GM12873 (cell line): ENCODE measurements at regions not wholly inside any gene's neighbourhood (a gene's known extent, or its start where the extent isn't known, plus 50 kb on each side); places are given as distances from the start of the nearest gene placed in this dataset.

Source experiments
- TF ChIP-seq, protein P1 (sequence below): IDR thresholded peaks from 2 replicates; pipeline ENCODE4 v1.5.1; 2012; ENCODE audit warnings: low read depth, mild to moderate bottlenecking, moderate library complexity, low read length, control low read depth; ENCODE audit not compliant: insufficient read depth; ENCODE audit errors: missing control alignments

DNA sequence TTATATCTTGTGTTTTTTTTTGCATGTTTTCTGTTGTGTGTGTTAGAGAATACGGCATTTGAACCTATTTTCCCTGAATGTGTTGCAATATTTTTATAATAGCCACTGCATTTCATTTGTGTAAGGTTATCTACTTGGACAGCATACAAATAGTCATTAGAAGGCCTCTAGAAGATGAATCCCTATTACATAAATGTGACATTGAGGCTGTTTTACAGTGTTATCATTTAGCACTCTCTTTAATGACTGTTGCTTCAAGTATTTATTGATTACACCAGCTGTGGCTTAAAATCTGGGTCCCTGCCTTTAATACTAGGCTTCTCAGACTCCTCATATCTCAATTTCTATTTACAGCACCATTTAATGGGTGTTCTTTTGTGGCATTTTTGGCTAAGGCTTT is 465.8 kb downstream of the FRK start:
- TF ChIP-seq, protein P1, sequence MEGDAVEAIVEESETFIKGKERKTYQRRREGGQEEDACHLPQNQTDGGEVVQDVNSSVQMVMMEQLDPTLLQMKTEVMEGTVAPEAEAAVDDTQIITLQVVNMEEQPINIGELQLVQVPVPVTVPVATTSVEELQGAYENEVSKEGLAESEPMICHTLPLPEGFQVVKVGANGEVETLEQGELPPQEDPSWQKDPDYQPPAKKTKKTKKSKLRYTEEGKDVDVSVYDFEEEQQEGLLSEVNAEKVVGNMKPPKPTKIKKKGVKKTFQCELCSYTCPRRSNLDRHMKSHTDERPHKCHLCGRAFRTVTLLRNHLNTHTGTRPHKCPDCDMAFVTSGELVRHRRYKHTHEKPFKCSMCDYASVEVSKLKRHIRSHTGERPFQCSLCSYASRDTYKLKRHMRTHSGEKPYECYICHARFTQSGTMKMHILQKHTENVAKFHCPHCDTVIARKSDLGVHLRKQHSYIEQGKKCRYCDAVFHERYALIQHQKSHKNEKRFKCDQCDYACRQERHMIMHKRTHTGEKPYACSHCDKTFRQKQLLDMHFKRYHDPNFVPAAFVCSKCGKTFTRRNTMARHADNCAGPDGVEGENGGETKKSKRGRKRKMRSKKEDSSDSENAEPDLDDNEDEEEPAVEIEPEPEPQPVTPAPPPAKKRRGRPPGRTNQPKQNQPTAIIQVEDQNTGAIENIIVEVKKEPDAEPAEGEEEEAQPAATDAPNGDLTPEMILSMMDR = no peak

DNA sequence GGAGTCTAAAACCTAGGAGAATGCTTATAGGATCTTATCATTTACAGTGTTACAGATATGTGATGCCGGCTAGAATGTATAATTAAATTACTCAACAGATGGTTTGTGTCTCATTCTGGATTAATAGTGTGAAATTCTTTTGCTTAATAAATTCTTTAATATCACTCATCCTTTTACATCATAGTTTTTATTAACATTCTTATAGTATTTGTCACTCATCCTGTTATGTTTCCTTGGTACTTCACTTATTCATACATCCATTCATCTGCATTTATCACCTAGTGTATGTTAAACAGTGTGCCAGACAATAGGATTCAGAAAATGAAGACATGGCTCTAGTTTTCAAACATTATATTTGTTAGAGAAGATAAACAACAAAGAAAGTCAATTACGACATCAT is 468.7 kb downstream of the FRK start:
- TF ChIP-seq, protein P1 = no peak

DNA sequence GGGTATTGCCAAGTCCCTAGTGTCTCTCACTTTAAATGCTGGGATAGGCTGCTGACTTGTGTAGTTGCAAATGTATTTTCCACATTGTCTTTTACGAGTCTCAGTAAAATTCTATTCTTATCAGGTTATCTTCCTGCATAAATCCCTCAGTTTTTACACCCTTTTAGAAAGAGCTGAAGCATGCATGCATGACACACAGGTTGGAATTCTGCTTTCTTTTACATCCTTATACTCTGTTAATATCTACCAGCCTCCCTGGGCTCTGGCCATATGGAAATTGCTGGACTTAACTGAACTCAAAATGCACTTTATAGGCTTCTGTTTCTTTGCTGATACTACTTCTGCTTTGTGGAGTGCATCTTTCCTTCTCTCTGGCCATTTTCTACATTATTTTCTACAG is 477.4 kb downstream of the FRK start:
- TF ChIP-seq, protein P1 = no peak

DNA sequence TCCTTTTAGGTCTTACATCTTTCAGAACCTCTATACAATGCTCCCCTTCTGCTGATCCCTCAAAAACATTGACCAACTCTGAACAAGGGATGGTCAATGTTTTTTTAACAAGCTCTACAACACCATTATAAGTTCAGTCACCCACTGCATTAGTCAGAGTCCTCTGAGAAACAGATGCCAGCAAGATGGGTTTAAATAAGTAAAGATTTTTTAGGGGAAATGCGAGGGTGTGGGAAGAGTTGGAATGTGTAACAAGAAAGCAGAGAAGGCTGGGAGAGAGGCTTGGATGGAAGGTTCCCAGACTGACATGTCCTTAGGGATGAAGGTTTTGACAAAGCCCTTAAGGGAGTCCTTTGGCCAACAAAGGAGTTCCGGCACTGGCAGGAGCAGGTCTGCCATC is 478.3 kb downstream of the FRK start:
- TF ChIP-seq, protein P1 = no peak

DNA sequence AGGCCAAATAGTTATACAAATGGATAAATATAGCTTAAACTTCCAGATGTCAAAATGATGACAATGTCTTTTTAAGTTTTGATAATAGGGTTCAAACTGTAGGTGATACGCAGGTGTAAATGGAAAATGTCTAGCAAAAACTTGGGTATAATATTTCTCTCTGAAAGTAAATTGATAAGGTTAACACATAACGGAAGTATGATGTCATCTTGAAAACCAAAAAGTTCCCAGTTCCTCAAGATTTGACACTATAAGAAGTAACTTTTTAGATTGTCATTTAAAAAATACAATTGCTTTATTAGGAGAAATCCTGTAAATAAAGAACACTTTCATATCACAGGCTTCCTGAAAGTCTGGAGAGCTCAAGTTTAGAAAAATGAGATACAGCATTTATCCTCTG is 483.4 kb downstream of the FRK start:
- TF ChIP-seq, protein P1 = no peak

DNA sequence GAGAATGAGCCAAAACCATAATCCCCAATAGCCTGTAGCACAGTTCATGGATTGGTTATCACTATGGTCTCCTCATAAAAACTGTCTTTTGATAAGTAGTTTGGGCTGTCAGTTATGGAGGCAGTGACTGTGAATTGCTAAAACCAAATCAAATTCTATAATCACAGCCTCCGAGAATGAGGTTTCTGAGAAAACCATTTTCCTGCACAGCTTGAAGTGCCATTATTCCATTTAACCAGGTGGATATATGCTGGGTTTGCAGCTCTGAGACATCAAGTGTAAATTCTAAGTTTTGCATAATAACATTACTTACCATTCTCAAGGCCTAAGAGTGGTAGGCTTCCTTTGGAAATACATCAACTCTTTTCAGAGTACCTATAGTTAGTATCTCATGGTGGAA is 485.4 kb downstream of the FRK start:
- TF ChIP-seq, protein P1 = no peak

DNA sequence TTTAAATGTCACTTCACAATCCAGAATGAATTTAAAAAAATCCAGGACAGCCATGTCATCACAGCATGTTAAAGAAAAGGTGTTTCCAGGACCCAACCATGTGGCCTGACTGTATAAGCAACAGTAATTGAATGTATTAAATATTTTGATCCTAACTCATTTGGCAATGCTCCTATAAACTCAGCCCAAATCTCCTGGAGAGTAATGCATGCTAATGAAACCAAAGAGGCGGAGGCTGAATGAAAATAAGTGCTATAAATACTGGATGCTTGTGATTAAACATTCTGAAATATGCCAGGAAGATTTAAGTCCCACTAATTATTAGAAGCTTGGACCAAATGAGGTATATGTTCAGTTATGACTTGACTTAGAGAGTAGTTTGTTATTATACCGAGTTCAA is 486.8 kb downstream of the FRK start:
- TF ChIP-seq, protein P1 = no peak
